Dermis microvascular lymphatic vessel endothelial cell (primary cell): ENCODE measurements at regions not wholly inside any gene's neighbourhood (a gene's known extent, or its start where the extent isn't known, plus 50 kb on each side); places are given as distances from the start of the nearest gene placed in this dataset.

Source experiments
- DNase-seq, 2 donors: peaks; one replicate each; pipeline versions ENCODE4 v3.0.0 to v3.0.0-alpha.2; 2010; ENCODE audit warnings: low read depth in 2 of 2

DNA sequence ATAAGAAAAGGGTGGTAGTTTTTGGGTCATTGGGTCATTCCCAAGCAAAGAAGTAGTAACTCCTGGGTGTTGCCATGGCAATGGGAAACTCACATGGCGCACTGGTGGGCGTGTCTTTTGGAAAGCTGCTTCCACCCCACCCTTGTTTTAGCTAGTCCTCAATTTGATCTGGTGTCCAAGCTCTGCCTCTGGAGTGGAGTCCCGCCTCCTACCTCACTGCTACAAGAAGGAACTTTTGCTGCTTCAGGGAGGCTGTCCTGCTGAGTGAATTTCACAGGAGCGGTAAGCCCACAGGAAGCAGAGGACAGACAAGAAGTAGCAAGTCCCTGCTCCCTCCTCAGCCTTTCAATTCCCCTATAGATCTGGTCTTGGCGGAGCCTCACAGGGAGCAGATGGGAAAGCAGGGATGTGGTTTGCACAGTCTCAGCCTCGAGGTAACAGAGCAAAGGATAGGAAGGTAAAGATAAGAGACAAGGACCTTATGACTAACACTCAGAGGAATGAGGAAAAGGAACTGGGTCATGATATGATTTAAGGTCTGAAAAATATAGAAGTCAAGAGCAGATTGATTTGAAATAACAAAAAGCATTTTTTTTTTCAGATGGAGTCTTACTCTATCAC, 700.3 kb downstream of the TNS3 start:
- DNase-seq, result peak in 1 of 2 donors; percentile 29

DNA sequence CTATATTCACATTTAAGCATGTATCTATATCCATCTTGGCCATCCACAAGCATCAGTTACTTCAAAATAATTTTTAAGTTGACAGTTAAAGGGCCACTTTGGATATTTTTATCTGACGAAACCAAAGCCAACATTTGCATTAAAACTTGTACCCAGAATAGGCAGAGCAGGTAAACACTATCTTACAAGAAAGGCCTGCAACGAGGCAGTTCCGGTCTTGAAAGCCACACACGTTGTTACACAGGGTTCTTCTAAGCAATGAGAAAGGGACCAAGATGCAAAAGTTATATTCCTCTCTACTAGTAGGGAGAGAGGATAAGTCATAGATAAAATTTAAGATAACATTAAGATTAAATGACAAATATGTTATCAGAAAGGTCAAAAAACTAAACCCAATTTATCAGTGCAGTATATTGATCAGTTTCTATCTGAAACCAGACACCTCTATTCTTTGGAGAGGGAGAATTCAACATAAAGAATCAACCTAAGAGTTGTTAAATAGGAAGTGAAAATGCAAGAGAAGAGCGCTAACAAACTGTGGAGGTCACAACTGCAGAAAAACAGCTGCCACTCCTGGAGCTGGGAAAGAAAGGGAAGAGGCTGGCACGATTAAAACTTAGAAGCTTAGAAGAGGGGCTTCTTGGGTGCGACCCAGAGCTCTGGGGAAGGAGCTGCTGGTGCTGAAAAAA, 701.3 kb downstream of the TNS3 start:
- DNase-seq, result no peak

DNA sequence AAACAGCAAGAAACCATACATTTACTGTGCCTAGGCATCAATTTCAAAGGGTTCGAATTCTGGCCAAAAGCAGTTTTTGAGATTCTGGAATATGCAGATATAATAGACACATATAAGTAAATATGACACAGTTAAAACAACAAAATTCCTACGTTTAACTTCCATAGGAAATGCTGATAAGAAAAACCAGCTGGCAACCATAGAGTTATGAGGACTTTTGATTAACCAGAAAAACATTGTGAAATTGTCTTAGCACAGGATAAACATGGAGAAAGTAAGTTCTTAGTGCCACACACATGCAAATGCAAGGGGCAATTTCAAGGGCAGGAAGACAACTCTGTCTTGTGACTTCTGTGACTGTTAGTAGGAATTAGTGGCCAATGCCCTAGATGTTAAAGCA, 702.1 kb downstream of the TNS3 start:
- peak in 1 of 2 donors; percentile 34 for DNase-seq

DNA sequence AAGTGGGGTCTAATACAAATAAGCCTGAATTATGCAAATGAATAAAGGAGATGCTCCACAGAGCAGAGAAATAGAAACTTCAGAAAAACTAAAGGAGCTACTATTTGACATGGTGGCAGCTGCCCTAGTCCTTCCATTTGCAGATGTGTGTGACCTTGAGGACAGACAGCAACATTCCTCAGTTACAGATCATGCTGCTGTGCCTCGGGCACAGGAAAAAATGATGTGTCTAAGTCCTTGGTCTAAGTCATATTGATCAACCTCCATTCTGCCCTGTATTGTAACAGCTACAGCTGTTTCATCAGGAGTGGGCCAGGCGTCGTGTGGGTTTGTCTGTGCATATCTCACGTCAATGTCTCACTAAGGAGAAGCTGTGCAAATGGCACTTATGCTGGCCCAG, 710.4 kb downstream of the TNS3 start:
- no peak for DNase-seq

DNA sequence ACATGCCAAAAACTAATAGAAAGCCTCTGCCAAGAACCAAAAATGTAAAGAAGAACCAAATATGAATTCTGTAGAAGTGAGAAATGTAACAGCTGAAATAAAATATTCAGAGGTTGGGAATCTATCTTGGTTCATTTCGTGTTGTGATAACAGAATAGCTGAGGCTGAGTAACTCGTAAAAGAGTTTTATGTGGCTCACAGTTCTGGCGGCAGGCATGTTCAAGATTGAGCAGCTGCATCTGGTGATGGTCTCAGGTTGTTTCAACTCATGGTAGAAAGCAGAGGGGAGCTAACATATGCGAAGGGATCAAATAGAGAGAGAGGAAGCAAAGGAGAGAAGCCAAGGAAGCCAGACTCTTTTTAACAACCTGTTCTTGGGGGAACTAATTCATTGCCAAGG, 717.2 kb downstream of the TNS3 start:
- no peak for DNase-seq

DNA sequence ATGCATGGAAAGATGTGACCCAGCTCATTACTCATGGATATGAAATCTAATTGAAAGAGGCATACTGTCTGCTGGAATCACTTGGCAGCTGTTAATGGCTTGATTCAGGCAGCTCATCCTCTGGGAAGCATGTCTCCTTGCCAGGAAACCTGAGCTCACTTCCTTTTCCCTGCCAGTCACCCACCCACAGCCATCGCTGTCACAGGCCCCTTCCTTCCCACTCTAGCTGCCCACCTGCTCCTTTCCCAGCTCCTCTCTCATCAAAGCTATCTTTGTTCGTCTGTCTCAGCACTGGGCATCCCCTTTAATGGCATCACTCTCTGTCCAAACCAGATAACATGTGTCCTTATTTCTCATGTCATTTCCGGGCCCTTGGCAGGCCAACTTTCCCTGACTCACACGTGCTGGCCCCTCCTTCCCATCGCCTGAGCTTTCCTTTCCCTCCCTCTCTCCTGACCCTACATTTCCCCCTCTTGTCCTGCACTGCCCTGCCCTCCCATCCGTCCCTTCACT, 721.9 kb downstream of the TNS3 start:
- DNase-seq, result peak; percentile 82 to 83

DNA sequence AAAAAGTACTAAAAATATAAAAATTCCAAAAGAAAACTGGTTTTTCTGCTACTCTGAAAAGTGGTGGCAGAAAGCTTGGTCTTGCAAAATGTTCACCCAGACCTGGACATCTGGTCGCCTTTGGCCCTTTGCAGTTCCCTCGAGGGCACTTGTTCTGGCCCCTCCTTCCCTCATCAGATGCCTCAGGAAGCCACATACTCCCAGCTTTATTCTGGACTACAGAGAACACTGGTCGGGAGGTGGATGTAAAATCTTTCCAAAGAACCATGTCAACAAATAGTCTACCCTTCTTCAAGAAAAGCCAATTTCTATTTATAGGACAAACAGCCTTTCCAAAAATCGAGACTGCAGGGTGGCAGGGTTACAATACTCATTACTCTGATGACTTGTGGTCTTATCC, 726.1 kb downstream of the TNS3 start:
- DNase-seq, result no peak

DNA sequence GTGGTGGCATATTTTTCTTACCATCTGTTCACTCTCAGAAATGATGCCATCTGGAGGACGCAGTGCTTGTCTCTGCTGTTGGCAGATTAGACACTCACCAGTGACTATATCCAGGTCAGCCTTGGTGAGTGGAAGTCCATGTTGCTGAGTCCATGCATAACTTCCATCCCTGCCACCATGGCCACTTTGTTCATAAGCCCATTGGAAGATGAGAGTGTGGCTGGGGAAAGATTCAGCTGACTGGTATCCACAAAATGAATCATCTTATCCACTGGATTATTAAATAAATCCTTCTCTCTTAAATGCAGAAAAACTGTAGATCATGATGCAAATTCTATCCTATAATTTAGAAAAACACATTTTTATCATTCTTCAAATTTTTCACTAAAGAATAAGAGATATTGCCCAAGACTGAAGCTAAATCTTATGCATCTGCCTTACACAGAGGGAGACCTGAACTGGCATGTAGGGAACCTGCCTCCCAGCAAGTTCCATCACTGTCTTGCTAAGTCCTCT, 726.9 kb downstream of the TNS3 start:
- no peak for DNase-seq

DNA sequence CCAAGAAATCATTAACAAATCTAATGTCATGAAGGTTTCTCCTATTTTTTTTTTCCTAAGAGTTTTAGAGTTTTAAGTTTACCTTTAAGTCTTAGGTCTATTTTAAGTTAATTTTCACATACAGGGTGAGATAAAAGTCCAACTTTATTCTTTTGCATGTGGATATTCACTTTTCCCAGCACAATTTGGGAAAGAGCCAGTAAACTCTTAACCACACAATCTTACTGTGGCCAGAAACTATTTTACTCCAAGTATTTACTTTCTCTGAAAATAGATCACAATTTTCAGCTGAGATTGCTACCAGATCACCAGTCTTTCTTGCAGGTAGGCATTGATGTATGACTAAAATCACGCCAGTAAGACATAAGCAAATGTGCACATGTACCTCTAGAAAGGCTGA, 728.5 kb downstream of the TNS3 start:
- DNase-seq, result no peak

DNA sequence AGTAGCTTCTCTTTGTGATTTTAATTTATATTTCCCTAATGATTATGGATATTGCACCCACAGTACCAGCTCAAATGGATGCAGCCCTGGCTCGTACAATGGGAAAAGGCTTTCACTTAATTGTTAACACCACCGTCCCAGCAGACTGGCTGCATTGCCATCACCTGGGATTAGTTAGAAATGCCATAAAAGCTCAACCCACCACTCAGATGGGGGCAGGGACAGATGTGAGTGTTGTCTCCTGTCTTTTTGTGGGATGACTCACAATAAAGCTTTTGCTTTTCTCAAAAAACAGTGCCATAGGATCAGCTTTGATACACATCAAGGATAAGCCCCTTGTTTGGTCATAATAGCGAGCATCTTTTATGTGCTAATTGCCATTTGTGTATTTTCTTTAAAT, 729.1 kb downstream of the TNS3 start:
- DNase-seq, result no peak

DNA sequence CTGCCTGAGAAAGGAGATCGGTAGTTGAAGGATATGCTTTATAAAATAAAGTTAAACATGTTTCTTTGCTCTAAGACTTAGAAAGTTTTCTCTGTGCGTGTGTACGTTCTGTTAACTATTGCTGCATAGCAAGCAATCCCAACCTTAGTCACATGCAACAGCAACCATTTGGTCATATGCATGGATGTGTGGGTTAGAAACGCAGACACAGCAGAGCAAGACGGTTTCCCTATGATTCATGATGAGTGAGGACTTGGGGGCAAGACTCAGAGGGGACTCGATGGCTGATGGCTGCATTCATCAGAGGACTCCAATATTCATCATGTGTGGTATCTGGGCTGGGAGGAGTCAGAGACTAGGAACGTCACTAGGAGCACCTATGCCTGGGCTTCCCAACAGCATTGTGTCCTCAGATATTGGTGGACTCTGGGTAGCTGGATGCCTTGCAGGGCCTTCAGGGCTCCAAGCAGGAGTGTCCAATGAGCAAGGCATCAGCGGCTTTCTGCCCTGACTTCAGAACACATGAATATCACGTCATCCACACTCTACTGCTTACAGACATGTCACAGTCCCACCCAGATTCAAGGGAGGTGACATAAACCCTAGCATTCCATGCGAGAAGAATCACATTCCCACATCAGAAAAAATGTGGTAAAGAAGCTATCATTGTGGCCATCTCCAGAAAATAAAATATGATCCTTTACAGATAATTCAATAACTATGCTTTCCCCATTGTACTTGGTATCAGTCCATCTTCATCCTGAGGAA, 731.2 kb downstream of the TNS3 start:
- DNase-seq, result no peak

DNA sequence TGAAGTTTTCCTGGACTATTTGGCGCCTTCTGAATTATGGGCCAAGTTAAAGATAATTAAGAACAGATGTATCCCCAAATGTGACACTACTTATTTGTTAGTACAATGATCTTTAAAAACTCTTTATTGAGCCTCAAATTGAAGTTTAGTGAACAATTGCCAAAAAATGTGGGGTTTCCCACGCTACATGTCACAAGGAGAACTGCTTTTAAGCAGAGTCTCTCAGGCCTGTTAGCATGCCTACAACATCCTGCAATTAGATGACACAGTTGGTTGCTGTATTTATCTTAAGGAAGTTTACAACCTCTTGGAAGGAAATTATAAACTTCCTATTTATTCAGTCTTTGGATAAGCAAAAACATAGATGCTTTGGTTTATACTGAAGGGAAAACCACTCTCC, 733.0 kb downstream of the TNS3 start:
- DNase-seq, result peak in 1 of 2 donors; percentile 30

DNA sequence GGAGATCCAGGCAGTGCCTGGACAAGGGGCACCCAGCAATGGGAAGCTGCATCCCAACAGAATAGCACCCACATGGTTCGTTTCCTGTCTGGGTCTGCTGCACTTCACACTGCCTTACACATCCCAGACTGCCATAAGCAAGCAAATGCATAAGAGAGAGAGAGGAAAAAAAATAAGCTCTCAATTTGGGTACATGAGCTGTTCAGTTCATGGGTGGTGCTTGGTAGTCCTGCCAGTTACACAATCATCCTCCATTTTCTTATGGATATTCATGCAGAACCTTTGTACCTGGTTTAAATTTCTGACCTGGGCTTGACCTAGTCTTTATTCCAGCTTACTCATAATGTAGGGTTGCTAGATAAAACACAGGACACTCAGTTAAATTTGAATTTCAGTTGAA, 733.6 kb downstream of the TNS3 start:
- no peak for DNase-seq

DNA sequence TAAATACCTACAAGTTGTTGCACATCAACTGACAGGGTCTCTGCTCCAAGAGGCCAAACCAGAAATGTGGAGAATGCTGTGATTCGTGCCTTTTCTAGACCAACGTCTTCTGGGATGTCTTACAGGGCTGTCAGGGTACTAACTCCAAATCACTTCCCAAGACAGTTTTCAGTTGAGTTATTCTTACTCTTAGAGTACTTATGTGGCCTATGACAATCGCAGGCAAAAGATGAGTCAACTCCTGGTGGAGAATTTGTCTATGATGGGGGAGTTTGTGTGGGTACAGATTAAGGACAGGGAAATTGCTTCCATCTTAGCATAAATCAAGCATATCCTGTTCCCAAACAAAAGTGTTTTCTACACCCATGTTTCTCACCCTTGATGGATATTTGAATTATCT, 734.8 kb downstream of the TNS3 start:
- DNase-seq, result no peak

DNA sequence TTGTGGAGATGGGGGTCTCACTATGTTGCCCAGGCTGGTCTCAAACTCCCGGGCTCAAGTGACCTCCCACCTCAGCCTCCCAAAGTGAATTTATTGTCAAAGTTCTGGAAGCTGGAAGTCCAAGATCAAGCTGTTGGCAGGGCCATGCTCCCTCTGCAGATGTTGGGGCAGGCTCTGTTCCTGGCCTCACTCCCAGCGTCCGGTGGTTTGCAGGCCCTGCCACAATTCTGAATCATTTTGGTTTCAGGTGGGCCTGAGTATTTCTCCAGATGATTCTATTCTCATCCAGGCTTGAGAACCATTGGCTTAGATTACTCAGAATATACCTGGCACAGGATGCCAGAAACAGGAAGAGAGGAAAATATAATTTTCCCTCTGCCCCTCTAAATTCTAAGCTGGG, 737.4 kb downstream of the TNS3 start:
- DNase-seq, result no peak

DNA sequence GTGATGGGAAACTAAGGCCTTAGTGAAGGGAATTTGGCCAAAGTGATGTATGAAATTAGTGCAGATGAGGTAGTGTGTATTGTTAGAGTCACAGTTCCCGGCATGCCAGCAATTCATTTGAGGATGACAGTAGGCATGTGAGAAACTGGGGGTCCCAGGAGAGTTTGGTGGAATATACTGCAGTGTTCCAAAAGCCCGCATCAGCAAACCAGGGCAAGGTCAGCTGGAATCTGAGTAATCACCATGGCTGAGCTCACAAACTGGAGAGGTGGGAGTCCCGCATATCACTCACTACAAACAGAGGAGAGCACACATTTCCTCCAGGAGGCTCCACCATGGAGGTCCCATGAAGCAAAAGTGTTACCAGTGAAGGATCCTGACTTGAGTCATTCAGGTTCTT, 740.7 kb downstream of the TNS3 start:
- DNase-seq, result no peak

DNA sequence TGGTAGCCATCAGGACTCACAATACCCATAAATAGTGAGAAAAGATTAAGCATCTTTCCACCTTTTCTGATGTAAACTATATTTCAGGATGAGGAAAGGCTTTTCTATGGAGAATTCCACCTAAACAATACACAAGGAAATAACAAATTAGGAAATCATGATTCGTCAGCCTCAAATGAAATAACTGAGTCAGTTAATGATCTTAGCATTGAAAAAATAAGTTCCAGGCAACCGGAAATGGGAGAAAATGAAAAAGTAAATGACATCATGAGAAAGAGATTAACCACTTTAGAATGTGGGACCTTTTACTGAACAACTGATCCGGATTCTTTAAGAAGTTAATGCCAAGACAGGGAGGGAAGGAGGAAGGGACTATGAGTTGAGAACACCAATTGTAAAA, 742.3 kb downstream of the TNS3 start:
- DNase-seq, result peak in 1 of 2 donors; percentile 58

DNA sequence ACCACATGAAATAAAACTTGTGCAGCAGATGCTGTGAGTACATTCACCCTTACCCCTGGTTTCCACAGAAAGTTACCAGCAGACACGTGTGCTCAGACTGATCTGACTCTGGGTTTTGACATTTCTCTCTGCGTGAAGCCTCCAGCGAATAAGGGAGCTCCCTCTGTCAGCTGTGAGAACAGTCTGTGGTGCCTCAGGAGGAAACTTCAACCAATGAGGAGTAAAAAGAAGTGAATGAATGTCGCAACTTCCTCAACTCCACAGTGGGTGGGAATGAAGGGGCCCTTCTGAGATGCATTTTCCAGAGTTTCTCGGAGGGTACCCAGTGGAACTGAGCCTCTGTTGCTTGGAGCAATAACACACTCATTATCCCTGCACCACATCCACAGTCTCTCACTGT, 743.4 kb downstream of the TNS3 start:
- DNase-seq, result no peak

DNA sequence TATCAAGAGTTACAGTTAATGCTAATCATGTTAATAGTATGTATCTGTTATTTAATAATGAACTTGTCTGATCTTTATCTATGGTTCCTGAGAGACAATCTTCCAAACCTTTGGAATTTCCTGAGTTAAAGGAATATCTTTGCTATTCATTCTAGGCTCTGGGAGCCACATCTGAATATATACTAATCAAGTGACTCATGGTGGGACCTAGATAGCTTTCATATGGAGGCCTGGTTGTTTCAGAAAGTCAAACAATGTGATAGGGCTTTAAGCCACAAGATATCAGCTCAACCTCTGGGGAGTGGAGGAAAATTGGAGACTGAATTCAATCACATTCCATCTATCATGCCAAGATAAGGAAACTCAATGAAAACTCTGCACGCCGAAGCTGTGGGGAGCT, 746.4 kb downstream of the TNS3 start:
- DNase-seq, result no peak

DNA sequence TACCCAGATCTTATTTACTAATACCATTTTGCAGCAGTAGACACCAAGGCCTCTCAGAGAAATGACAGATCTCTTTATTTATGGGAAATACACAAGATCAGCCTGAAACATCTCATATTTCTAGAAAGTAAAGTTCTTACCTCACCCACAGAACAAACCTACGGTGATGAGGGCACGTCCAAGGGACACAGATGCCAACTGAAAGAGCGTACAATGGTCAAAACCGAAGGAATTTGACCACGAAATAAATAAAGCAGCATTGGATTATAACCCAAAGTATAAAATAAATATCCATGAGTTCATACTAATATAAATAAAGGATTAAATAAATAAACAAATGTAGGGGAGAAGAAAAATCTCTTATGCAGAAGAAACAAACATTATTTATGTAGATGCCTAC, 747.0 kb downstream of the TNS3 start:
- DNase-seq, result no peak

DNA sequence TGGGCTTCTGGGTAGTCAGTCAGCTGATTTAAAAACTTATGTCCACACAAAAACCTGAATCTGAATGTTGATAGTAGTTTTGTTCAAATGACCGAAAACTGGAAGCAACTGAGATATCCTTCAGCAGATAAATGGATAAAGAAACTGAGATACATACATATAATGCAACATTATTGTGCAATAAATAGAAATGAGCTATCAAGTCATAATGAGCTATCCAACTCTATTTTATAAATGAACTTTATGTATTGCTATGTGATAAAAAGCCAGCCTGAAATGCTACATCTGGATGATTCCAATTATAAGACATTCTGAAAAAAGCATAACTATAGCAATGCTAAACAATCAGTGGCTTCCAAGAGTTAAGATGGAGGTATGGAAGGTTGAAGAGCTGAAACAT, 748.7 kb downstream of the TNS3 start:
- no peak for DNase-seq

DNA sequence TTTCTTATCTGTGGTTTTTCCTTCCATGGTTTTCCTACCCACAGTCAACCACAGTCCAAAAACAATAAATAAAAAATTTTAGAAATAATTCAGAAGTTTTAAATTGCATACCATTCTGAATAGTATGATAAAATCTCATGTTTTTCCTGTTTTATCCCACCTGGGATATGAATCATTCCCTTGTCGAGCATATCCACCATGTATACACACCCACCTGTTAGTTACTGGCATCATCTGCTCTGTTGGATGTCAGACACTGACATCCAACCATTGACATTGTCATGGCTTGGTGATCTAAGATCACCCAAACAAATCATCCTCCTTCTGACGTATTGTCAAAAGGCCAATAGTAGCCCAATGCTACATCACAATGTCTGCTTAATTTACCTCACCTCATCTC, 749.8 kb downstream of the TNS3 start:
- no peak for DNase-seq

DNA sequence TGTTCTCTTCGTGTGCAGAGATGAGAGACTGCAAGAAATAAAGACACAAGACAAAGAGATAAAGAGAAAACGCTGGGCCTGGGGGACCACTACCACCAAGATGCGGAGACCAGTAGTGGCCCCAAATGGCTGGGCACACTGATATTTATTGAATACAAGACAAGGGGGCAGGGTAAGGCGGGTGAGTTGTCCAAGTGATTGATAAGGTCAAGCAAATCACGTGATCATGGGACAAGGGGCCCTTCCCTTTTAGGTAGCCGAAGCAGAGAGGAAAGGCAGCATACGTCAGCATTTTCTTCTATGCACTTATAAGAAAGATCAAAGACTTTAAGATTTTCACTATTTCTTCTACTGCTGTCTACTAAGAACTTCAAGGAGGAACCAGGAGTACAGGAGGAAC, 762.1 kb downstream of the TNS3 start:
- DNase-seq, result no peak
